Thymus (tissue), 11 donors: ENCODE measurements at regions not wholly inside any gene's neighbourhood (a gene's known extent, or its start where the extent isn't known, plus 50 kb on each side); places are given as distances from the start of the nearest gene placed in this dataset.

Experiments used
- DNase-seq, 9 donors: peaks; one replicate each; pipeline ENCODE4 v3.0.0-alpha.2; 2013; ENCODE audit warnings: low spot score in 9 of 9, low read depth in 6 of 9, missing footprints in 1 of 9
- H3K27ac ChIP-seq, 2 donors: one replicate each; pipeline ENCODE4 v1.5.1; 2013; ENCODE audit warnings: control low read depth in 1 of 2, low read depth in 1 of 2, low read length in 1 of 2, mild to moderate bottlenecking in 1 of 2, moderate library complexity in 1 of 2
- H3K27me3 ChIP-seq, 2 donors: one replicate each; pipeline ENCODE4 v1.5.1; 2013; ENCODE audit warnings: low read length in 1 of 2; ENCODE audit not compliant: control insufficient read depth in 2 of 2, insufficient read depth in 1 of 2
- H3K36me3 ChIP-seq, 2 donors: one replicate each; pipeline ENCODE4 v1.5.1; 2013; ENCODE audit warnings: low read length in 1 of 2, mild to moderate bottlenecking in 1 of 2, moderate library complexity in 1 of 2; ENCODE audit not compliant: control insufficient read depth in 2 of 2, insufficient read depth in 2 of 2
- H3K4me1 ChIP-seq, 2 donors: one replicate each; pipeline ENCODE4 v1.5.1; 2013; ENCODE audit warnings: low read length in 2 of 2; ENCODE audit not compliant: control insufficient read depth in 2 of 2, insufficient read depth in 2 of 2
- H3K4me3 ChIP-seq, 2 donors: one replicate each; pipeline ENCODE4 v1.5.1; 2013; ENCODE audit warnings: low read length in 2 of 2, control low read depth in 1 of 2, mild to moderate bottlenecking in 1 of 2
- H3K9me3 ChIP-seq, 2 donors: one replicate each; pipeline ENCODE4 v1.5.1; 2013; ENCODE audit warnings: low read length in 1 of 2, mild to moderate bottlenecking in 1 of 2; ENCODE audit not compliant: control insufficient read depth in 2 of 2, insufficient read depth in 1 of 2
- WGBS: extraction: QIAGEN DNeasy Blood & Tissue Kit; methylation state at CpG from one replicate; pipeline ENCODE4 v1.1.7; 2013; 5-methylcytosine and 5-hydroxymethylcytosine counted together
- donor health status: healthy.

DNA sequence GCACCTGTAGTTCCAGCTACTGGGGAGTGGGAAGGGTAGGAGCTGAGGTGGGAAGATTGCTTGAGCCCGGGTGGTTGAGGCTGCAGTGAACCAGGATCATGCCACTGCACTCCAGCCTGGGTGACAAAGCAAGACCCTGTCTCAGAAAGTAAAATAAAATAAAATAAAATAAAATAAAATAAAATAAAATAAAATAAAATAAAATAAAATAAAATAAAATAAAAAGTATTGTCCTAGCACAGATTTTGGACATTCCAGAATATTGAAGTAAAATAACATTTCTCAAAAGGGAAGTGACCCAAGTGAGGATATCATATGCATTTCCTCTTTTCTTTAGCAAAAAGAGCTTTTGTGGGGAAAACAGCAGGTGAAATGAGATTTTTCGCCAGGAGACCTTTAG is 83.5 kb downstream of the TMEM174 start:
- no peak overlapping the region for H3K4me3 ChIP-seq
- no peaks in the 10 kb centered on the region for H3K36me3 ChIP-seq
- H3K9me3 ChIP-seq: peaks cover 0 to 4% of the 10 kb centered on the region in 2 donors
- H3K4me1 ChIP-seq: no peaks in the 10 kb centered on the region
- H3K27me3 ChIP-seq: peaks cover 0 to 2% of the 10 kb centered on the region in 2 donors
- no peak for DNase-seq
- no peak overlapping the region for H3K27ac ChIP-seq
- 77% methylated on average over 2 of the region's 2 CpGs for WGBS

DNA sequence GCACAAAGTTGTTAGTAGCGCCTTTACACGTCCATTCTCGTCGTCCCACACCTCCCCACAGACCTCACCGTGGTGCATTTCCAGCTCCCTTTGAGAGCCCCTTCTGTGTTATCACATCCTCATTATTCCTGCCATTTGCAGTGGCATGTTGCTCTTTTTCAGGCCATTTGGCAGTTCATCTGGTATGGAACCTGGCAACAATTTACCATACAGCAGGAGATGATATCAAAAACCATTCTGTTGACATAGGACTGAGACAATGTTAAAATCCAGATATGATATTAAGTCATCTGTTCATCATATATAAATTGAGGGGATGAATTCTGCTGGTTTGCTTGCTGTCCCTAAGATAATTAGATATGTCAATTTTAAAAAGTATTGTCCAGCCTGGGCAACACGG is 83.0 kb downstream of the TMEM174 start:
- Histone ChIP-seq H3K4me1 (no peaks in the 10 kb centered on the region), H3K27ac (no peak overlapping the region), H3K9me3 (peaks cover 0 to 4% of the 10 kb centered on the region in 2 donors), H3K36me3 (no peaks in the 10 kb centered on the region), H3K27me3 (peaks cover 0 to 2% of the 10 kb centered on the region in 2 donors), H3K4me3 (no peak overlapping the region)
- no peak for DNase-seq
- WGBS: 76% methylated on average over 6 of the region's 6 CpGs

GRCh38 chr5:73254642-73255041 is 81.6 kb downstream of the TMEM174 start:
- peaks cover 0 to 2% of the 10 kb centered on the region in 2 donors for H3K27me3 ChIP-seq
- H3K4me1 ChIP-seq: no peaks in the 10 kb centered on the region
- H3K36me3 ChIP-seq: no peaks in the 10 kb centered on the region
- WGBS: 57% methylated on average over 3 of the region's 3 CpGs
- no peak overlapping the region for H3K27ac ChIP-seq
- no peak overlapping the region for H3K4me3 ChIP-seq
- peaks cover 0 to 4% of the 10 kb centered on the region in 2 donors for H3K9me3 ChIP-seq
- DNase-seq: no peak

GRCh38 chr5:73253047-73253660 is 80.2 kb downstream of the TMEM174 start:
- Histone ChIP-seq H3K36me3 (no peaks in the 10 kb centered on the region), H3K27ac (no peak overlapping the region), H3K9me3 (peaks cover 0 to 4% of the 10 kb centered on the region in 2 donors), H3K27me3 (peaks cover 2 to 3% of the 10 kb centered on the region in 2 donors), H3K4me1 (no peaks in the 10 kb centered on the region), H3K4me3 (no peak overlapping the region)
- no peak for DNase-seq
- 92% methylated on average over 3 of the region's 3 CpGs for WGBS

GRCh38 chr5:73250645-73251044 is 77.7 kb downstream of the TMEM174 start:
- Histone ChIP-seq H3K27me3 (peaks cover 2 to 17% of the 10 kb centered on the region in 2 donors), H3K36me3 (no peaks in the 10 kb centered on the region), H3K9me3 (peaks cover 0 to 4% of the 10 kb centered on the region in 2 donors), H3K4me3 (no peak overlapping the region), H3K4me1 (no peaks in the 10 kb centered on the region), H3K27ac (no peak overlapping the region)
- 84% methylated on average over 2 of the region's 2 CpGs for WGBS
- no peak for DNase-seq

DNA sequence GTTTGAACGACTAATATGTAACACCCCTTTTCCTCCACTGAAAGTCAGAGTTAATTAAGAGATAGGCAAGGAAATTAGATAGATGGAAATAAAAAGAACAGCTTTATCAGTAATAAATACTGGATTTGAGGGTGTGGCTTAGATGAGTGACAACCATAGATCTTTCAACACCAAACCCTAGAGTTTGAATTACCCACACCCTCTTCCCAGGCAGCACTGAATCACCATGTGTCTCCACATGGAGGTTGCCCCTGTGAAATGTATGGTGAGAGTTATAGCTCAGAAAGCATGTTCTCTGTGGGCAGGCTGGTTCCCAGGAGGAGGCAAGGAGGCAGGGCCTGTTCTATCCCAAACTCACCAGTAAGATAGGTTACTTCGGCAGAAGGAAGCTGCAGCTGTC is 69.7 kb downstream of the TMEM174 start:
- H3K9me3 ChIP-seq: no peaks in the 10 kb centered on the region
- WGBS: 92% methylated on average over 2 of the region's 2 CpGs
- peaks cover 0 to 30% of the 10 kb centered on the region in 2 donors for H3K27me3 ChIP-seq
- H3K4me3 ChIP-seq: no peak overlapping the region
- no peaks in the 10 kb centered on the region for H3K4me1 ChIP-seq
- no peaks in the 10 kb centered on the region for H3K36me3 ChIP-seq
- no peak for DNase-seq
- no peak overlapping the region for H3K27ac ChIP-seq

DNA sequence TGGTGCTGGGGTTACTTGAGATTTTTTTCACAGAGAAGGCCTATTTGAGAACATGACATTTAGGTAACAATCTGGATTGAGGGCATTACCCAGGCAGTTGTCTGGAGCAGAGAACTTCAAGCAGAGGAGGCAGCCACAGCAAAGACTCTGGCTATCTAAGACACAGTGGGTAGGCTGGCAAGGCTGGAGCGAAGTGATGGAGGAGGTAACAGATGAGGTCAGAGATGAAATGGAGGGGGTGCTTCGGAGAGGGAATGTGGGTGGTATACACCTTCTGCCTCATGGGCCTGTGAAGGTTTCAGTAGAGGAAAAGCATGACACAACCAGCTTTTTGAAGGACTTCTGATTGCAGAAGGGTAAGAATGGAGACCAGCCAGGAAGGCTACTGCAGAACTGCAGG is 65.9 kb downstream of the TMEM174 start:
- Histone ChIP-seq H3K27ac (no peak overlapping the region), H3K36me3 (no peaks in the 10 kb centered on the region), H3K4me1 (no peaks in the 10 kb centered on the region), H3K27me3 (peaks cover 16 to 42% of the 10 kb centered on the region in 2 donors), H3K4me3 (no peak overlapping the region), H3K9me3 (no peaks in the 10 kb centered on the region)
- WGBS: 96% methylated on average over 2 of the region's 2 CpGs
- DNase-seq: no peak

- 89% methylated on average over 5 of the region's 5 CpGs for WGBS
- Histone ChIP-seq H3K4me3 (no peak overlapping the region), H3K4me1 (peaks cover 0 to 5% of the 10 kb centered on the region in 2 donors), H3K27me3 (peaks cover 30 to 60% of the 10 kb centered on the region in 2 donors), H3K36me3 (no peaks in the 10 kb centered on the region), H3K9me3 (no peaks in the 10 kb centered on the region), H3K27ac (no peak overlapping the region)
- no peak for DNase-seq
These were observed 63.6 kb downstream of the TMEM174 start for GRCh38 chr5:73236541-73237128.

DNA sequence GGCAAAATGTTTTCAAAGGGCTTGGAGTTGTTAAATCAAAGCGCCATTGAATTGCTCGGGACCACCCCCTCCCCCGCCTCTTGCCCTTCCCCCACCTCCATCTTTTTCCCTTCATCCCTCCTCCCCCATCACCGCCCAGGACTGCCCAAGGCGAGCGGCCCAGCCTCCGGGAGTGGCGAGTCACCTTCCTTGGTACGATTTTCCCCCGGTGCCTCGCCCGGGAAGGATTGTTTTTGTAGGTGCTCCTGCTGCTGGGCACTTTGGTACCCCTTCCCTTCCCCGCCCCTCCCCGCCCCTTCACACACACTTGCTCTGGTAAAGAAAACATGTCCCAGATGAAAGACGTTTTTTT is 61.2 kb downstream of the TMEM174 start:
- Histone ChIP-seq H3K4me3 (no peak overlapping the region), H3K4me1 (peaks cover 0 to 5% of the 10 kb centered on the region in 2 donors), H3K27me3 (peaks cover 50 to 79% of the 10 kb centered on the region in 2 donors), H3K27ac (no peak overlapping the region), H3K36me3 (no peaks in the 10 kb centered on the region), H3K9me3 (peaks cover 0 to 1% of the 10 kb centered on the region in 2 donors)
- no peak for DNase-seq
- 7% methylated on average over 15 of the region's 15 CpGs for WGBS
